HG03342 (cell line): ENCODE measurements at regions not wholly inside any gene's neighbourhood (a gene's known extent, or its start where the extent isn't known, plus 50 kb on each side); places are given as distances from the start of the nearest gene placed in this dataset.

Source experiments
- ATAC-seq: cut with Tn5 transposase; IDR thresholded peaks from one replicate; pipeline ENCODE4 v1.9.1; 2021; ENCODE audit warnings: mild to moderate bottlenecking, moderate library complexity; ENCODE audit not compliant: unreplicated experiment

- no peak for ATAC-seq
Measured at GRCh38 chr2:831622-832021, 119.0 kb upstream of the SNTG2 start.

- no peak for ATAC-seq
Measured at GRCh38 chr2:831225-831536, 119.5 kb upstream of the SNTG2 start.

- ATAC-seq, result no peak
Measured at GRCh38 chr2:830419-831224, 120.0 kb upstream of the SNTG2 start.

GRCh38 chr2:829047-829446, 121.6 kb upstream of the SNTG2 start:
- ATAC-seq, result no peak

GRCh38 chr2:824954-825353, 125.7 kb upstream of the SNTG2 start:
- ATAC-seq, result no peak

GRCh38 chr2:824524-824923, 126.1 kb upstream of the SNTG2 start:
- no peak for ATAC-seq

- no peak for ATAC-seq
Measured at GRCh38 chr2:821546-821945, 129.1 kb upstream of the SNTG2 start.

- no peak for ATAC-seq
Measured at GRCh38 chr2:819601-820000, 131.0 kb upstream of the SNTG2 start.

GRCh38 chr2:819121-819520, 131.5 kb upstream of the SNTG2 start:
- ATAC-seq, result no peak

GRCh38 chr2:817336-818015, 133.2 kb upstream of the SNTG2 start:
- ATAC-seq, result no peak

- ATAC-seq, result no peak
Measured at GRCh38 chr2:816278-816677, 134.4 kb upstream of the SNTG2 start.

- ATAC-seq, result no peak
Measured at GRCh38 chr2:810397-810796, 133.2 kb upstream of the TMEM18 start.

GRCh38 chr2:807300-807699, 130.1 kb upstream of the TMEM18 start:
- no peak for ATAC-seq

- ATAC-seq, result no peak
Measured at GRCh38 chr2:805664-806063, 128.5 kb upstream of the TMEM18 start.

GRCh38 chr2:797993-798392, 120.8 kb upstream of the TMEM18 start:
- ATAC-seq, result no peak

- no peak for ATAC-seq
Measured at GRCh38 chr2:797556-797955, 120.3 kb upstream of the TMEM18 start.

- no peak for ATAC-seq
Measured at GRCh38 chr2:796141-796985, 119.2 kb upstream of the TMEM18 start.

- no peak for ATAC-seq
Measured at GRCh38 chr2:795531-796041, 118.4 kb upstream of the TMEM18 start.

GRCh38 chr2:794554-795241, 117.5 kb upstream of the TMEM18 start:
- ATAC-seq, result no peak

- ATAC-seq, result no peak
Measured at GRCh38 chr2:793236-793635, 116.0 kb upstream of the TMEM18 start.

GRCh38 chr2:792687-793086, 115.5 kb upstream of the TMEM18 start:
- ATAC-seq, result no peak
